Tibial artery (tissue), 4 donors: ENCODE measurements at regions not wholly inside any gene's neighbourhood (a gene's known extent, or its start where the extent isn't known, plus 50 kb on each side); places are given as distances from the start of the nearest gene placed in this dataset.

Experiments used
- DNase-seq, 2 donors: peaks; one replicate each; pipeline ENCODE4 v3.0.0-alpha.2; 2019
- H3K27ac ChIP-seq, 2 donors: fragments of 200-600 bp; sonication (generic) in 1 of 2; 1 replicate in 1 of 2; 2 replicates in 1 of 2; pipeline ENCODE4 v1.5.1; 2018 to 2019; ENCODE audit warnings: mild to moderate bottlenecking in 1 of 2
- H3K27me3 ChIP-seq, 2 donors: fragments of 200-600 bp; sonication (generic) in 1 of 2; one replicate each; pipeline versions ENCODE4 v1.5.1 to v1.6.0; 2016 to 2019
- H3K36me3 ChIP-seq, 3 donors: fragments of 200-600 bp; sonication (generic) in 2 of 3; one replicate each; pipeline ENCODE4 v1.5.1; 2016 to 2019; ENCODE audit warnings: mild to moderate bottlenecking in 2 of 3
- H3K4me1 ChIP-seq, 4 donors: fragments of 200-600 bp; sonication (generic) in 2 of 4; 1 replicate in 3 of 4; 2 replicates in 1 of 4; pipeline ENCODE4 v1.5.1; 2016 to 2019
- H3K4me3 ChIP-seq, 2 donors: fragments of 200-600 bp; sonication (generic) in 1 of 2; 1 replicate in 1 of 2; 2 replicates in 1 of 2; pipeline ENCODE4 v1.5.1; 2018 to 2019; ENCODE audit warnings: mild to moderate bottlenecking in 2 of 2
- H3K9me3 ChIP-seq, 3 donors: fragments of 200-600 bp; sonication (generic) in 1 of 3; one replicate each; pipeline ENCODE4 v1.5.1; 2016 to 2019
- CTCF ChIP-seq, 2 experiments: fragments of 200-600 bp in 1 of 2; fragments of 450-650 bp in 1 of 2; IDR thresholded peaks; one replicate each; pipeline ENCODE4 v1.5.1; 2017 to 2019; ENCODE audit warnings: antibody characterized with exemption in 2 of 2, mild to moderate bottlenecking in 1 of 2, moderate library complexity in 1 of 2
- intact Hi-C: fragments of 100-400 bp; cut with DNase I; formaldehyde crosslinking; loops from one replicate; pipeline ENCODE4 v1.15.0; 2023; ENCODE audit warnings: low total_unique reads

- intact Hi-C loops = no loop called here
- Histone ChIP-seq H3K9me3 (no peaks in the 10 kb centered on the region), H3K4me3 (no peak overlapping the region), H3K36me3 (no peaks in the 10 kb centered on the region), H3K27ac (no peak overlapping the region), H3K4me1 (no peaks in the 10 kb centered on the region), H3K27me3 (no peaks in the 10 kb centered on the region)
- DNase-seq = no peak
- no peak for TF ChIP-seq CTCF (IDR thresholded peaks at IDR 0.05)
Observed at GRCh38 chr2:224180810-224181209, 141.7 kb upstream of the SERPINE2 start.

GRCh38 chr2:224178056-224178455 lies 139.0 kb upstream of the SERPINE2 start:
- Histone ChIP-seq H3K27me3 (no peaks in the 10 kb centered on the region), H3K27ac (no peak overlapping the region), H3K4me1 (no peaks in the 10 kb centered on the region), H3K4me3 (no peak overlapping the region), H3K36me3 (no peaks in the 10 kb centered on the region), H3K9me3 (no peaks in the 10 kb centered on the region)
- intact Hi-C loops = no loop called here
- no peak for DNase-seq
- no peak for TF ChIP-seq CTCF (IDR thresholded peaks at IDR 0.05)

GRCh38 chr2:224175538-224175937 lies 136.5 kb upstream of the SERPINE2 start:
- DNase-seq = no peak
- H3K36me3 ChIP-seq = no peaks in the 10 kb centered on the region
- no peaks in the 10 kb centered on the region for H3K9me3 ChIP-seq
- no peak for TF ChIP-seq CTCF (IDR thresholded peaks at IDR 0.05)
- H3K4me3 ChIP-seq = no peak overlapping the region
- intact Hi-C loops = no loop called here
- H3K27me3 ChIP-seq = no peaks in the 10 kb centered on the region
- H3K27ac ChIP-seq = no peak overlapping the region
- H3K4me1 ChIP-seq = no peaks in the 10 kb centered on the region

- TF ChIP-seq CTCF (IDR thresholded peaks at IDR 0.05) = no peak
- no peaks in the 10 kb centered on the region for H3K9me3 ChIP-seq
- H3K4me1 ChIP-seq = no peaks in the 10 kb centered on the region
- no peak for DNase-seq
- no peaks in the 10 kb centered on the region for H3K27me3 ChIP-seq
- intact Hi-C loops = no loop called here
- no peak overlapping the region for H3K27ac ChIP-seq
- H3K4me3 ChIP-seq = no peak overlapping the region
- no peaks in the 10 kb centered on the region for H3K36me3 ChIP-seq
Observed at GRCh38 chr2:224174990-224175389, 135.9 kb upstream of the SERPINE2 start.

GRCh38 chr2:224174521-224174920 lies 135.4 kb upstream of the SERPINE2 start:
- intact Hi-C loops = no loop called here

More at GRCh38 chr2:224174521-224174920, 135.4 kb upstream of the SERPINE2 start:
- no peaks in the 10 kb centered on the region for H3K4me1 ChIP-seq
- H3K36me3 ChIP-seq = no peaks in the 10 kb centered on the region
- no peak overlapping the region for H3K4me3 ChIP-seq
- no peaks in the 10 kb centered on the region for H3K9me3 ChIP-seq
- no peak for DNase-seq
- TF ChIP-seq CTCF (IDR thresholded peaks at IDR 0.05) = no peak
- H3K27me3 ChIP-seq = no peaks in the 10 kb centered on the region
- no peak overlapping the region for H3K27ac ChIP-seq
